Spleen (tissue), 11 donors: ENCODE measurements at regions not wholly inside any gene's neighbourhood (a gene's known extent, or its start where the extent isn't known, plus 50 kb on each side); places are given as distances from the start of the nearest gene placed in this dataset.

ENCODE experiments used
- DNase-seq: peaks from one replicate; pipeline ENCODE4 v3.0.0-alpha.2; 2020
- H3K27ac ChIP-seq, 8 donors: fragments of 200-600 bp; sonication (generic) in 7 of 8; 1 replicate in 4 of 8; 2 replicates in 4 of 8; pipeline versions ENCODE4 v1.5.0 to v1.8.0; 2016 to 2021; ENCODE audit warnings: inconsistent platforms in 4 of 8, mild to moderate bottlenecking in 4 of 8, moderate library complexity in 1 of 8
- H3K27me3 ChIP-seq, 7 donors: fragments of 200-600 bp; sonication (generic) in 6 of 7; replicated peaks in 1 of 7; 1 replicate in 4 of 7; 2 replicates in 3 of 7; pipeline versions ENCODE4 v1.5.0 to v1.8.0; 2016 to 2021; ENCODE audit warnings: inconsistent platforms in 3 of 7, mild to moderate bottlenecking in 1 of 7
- H3K36me3 ChIP-seq, 6 donors: fragments of 200-600 bp; sonication (generic) in 5 of 6; 1 replicate in 4 of 6; 2 replicates in 2 of 6; pipeline versions ENCODE4 v1.5.0 to v1.8.0; 2016 to 2021; ENCODE audit warnings: inconsistent platforms in 2 of 6
- H3K4me1 ChIP-seq, 6 donors: fragments of 200-600 bp; sonication (generic) in 5 of 6; 1 replicate in 3 of 6; 2 replicates in 3 of 6; pipeline versions ENCODE4 v1.5.0 to v1.8.0; 2016 to 2021; ENCODE audit warnings: inconsistent platforms in 3 of 6
- H3K4me3 ChIP-seq, 8 donors: fragments of 200-600 bp; sonication (generic) in 7 of 8; 1 replicate in 4 of 8; 2 replicates in 4 of 8; pipeline versions ENCODE4 v1.5.0 to v1.8.0; 2016 to 2021; ENCODE audit warnings: inconsistent platforms in 4 of 8, mild to moderate bottlenecking in 4 of 8, moderate library complexity in 2 of 8
- H3K9me3 ChIP-seq, 8 donors: fragments of 200-600 bp; sonication (generic) in 7 of 8; 1 replicate in 4 of 8; 2 replicates in 4 of 8; pipeline versions ENCODE4 v1.5.0 to v1.8.0; 2016 to 2021; ENCODE audit warnings: inconsistent platforms in 4 of 8
- POLR2A ChIP-seq, 3 donors: fragments of 450-650 bp; IDR thresholded peaks; one replicate each; pipeline ENCODE4 v1.5.1; 2017; ENCODE audit warnings: antibody characterized with exemption in 3 of 3, mild to moderate bottlenecking in 1 of 3
- POLR2AphosphoS5 ChIP-seq, 3 donors: sonication (generic); formaldehyde crosslinking; IDR thresholded peaks; one replicate each; pipeline ENCODE4 v1.5.1; 2017; ENCODE audit warnings: antibody characterized with exemption in 3 of 3
- WGBS, 5 donors: extraction: QIAGEN DNeasy Blood & Tissue Kit in 3 of 5; methylation state at CpG; one replicate each; pipeline versions ENCODE4 v1.1.5 to v1.1.7; 2013 to 2018; 5-methylcytosine and 5-hydroxymethylcytosine counted together
- intact Hi-C: fragments of 100-400 bp; cut with DNase I; formaldehyde crosslinking; loops from one replicate; pipeline ENCODE4 v1.15.0; 2023; ENCODE audit warnings: low total_unique reads
- TF ChIP-seq, protein P1 (sequence below), 11 experiments: fragments of 200-600 bp in 7 of 11; fragments of 450-650 bp in 4 of 11; sonication (generic) in 4 of 11; IDR thresholded peaks in 8 of 11; conservative IDR thresholded peaks in 3 of 11; 1 replicate in 7 of 11; 2 replicates in 4 of 11; pipeline versions ENCODE4 v1.4.0 to v1.8.0; 2016 to 2021; ENCODE audit warnings: antibody characterized with exemption in 11 of 11, inconsistent platforms in 4 of 11, mild to moderate bottlenecking in 1 of 11
- donor health status: healthy with polysubstance abuse.
- donor health status: DM: no; HTN: no; CAD: no; lungs with moderate emphysema.
- donor health status: DM: no; HTN: no; CAD: no.
- donor health status: Bipolar disorder and iron deficiency.
- donor health status: healthy.
- donor health status: DM: no; HTN: no; CAD: no.
- donor health status: DM: yes; HTN: yes; CAD: no.

DNA sequence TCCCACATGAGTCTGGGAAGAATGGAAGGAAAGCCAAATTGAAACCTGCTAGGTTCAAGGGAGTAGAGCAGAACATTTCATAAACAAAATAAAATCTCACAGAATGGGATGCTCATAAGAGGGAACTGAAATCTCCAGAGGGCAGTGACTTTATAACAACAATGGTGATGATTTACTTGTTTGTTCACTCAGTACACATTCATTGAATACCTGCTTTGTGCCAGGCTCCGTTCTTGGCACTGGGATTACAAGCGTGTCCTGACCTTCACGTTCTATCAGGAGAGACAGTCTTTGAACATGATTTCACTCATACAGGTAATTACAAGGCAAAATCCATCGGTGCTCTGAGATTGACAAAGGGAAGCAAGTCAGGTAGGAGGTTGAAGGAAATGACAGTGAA lies 356.3 kb downstream of the HAPSTR1 start:
- DNase-seq, result no peak
- no peaks in the 10 kb centered on the region for H3K36me3 ChIP-seq
- H3K9me3 ChIP-seq, result peaks cover 0 to 28% (median 17%) of the 10 kb centered on the region in 8 donors
- H3K4me3 ChIP-seq, result no peak overlapping the region
- WGBS, 5 donors, result 80 to 91% (median 89%) methylated on average over 4 of the region's 4 CpGs
- no peak overlapping the region for H3K27ac ChIP-seq
- H3K4me1 ChIP-seq, result no peaks in the 10 kb centered on the region
- H3K27me3 ChIP-seq, result peaks cover 0 to 15% (median 0%) of the 10 kb centered on the region in 7 donors
- intact Hi-C loops, result no loop called here
- TF ChIP-seq, protein P1, sequence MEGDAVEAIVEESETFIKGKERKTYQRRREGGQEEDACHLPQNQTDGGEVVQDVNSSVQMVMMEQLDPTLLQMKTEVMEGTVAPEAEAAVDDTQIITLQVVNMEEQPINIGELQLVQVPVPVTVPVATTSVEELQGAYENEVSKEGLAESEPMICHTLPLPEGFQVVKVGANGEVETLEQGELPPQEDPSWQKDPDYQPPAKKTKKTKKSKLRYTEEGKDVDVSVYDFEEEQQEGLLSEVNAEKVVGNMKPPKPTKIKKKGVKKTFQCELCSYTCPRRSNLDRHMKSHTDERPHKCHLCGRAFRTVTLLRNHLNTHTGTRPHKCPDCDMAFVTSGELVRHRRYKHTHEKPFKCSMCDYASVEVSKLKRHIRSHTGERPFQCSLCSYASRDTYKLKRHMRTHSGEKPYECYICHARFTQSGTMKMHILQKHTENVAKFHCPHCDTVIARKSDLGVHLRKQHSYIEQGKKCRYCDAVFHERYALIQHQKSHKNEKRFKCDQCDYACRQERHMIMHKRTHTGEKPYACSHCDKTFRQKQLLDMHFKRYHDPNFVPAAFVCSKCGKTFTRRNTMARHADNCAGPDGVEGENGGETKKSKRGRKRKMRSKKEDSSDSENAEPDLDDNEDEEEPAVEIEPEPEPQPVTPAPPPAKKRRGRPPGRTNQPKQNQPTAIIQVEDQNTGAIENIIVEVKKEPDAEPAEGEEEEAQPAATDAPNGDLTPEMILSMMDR (IDR thresholded peaks at IDR 0.05 in 8 of 11, conservative IDR thresholded peaks at IDR 0.05 in 3 of 11), result no peak
- TF ChIP-seq POLR2A (IDR thresholded peaks at IDR 0.05) (no peak), POLR2AphosphoS5 (IDR thresholded peaks at IDR 0.05) (no peak)

DNA sequence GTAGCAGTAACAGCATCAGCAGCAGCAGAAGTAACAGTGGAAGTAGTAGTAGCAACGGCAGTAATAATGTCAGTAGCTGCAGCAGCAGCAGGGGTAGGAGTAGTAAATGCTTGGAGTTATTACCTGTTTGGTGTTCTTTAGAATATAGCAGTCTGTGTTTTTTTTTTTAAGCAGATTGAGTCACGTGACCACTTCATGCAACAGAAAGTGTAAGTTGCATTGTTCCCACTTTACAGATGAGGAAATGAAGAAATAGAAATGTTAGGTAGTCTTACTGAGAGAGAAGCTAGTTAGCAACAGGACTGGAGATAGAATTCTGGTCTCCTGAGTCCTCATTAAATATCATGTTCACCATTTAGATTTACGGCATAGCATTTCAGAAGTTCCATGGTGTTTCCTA lies 358.2 kb downstream of the HAPSTR1 start:
- WGBS, 5 donors, result 79 to 94% (median 87%) methylated on average over 3 of the region's 3 CpGs
- Histone ChIP-seq H3K27ac (no peak overlapping the region), H3K4me1 (no peaks in the 10 kb centered on the region), H3K4me3 (no peak overlapping the region), H3K27me3 (peaks cover 0 to 8% (median 0%) of the 10 kb centered on the region in 7 donors), H3K36me3 (no peaks in the 10 kb centered on the region), H3K9me3 (peaks cover 0 to 38% (median 19%) of the 10 kb centered on the region in 8 donors)
- DNase-seq, result no peak
- intact Hi-C loops, result no loop called here
- TF ChIP-seq, protein P1 (IDR thresholded peaks at IDR 0.05 in 8 of 11, conservative IDR thresholded peaks at IDR 0.05 in 3 of 11), result no peak
- no peak for TF ChIP-seq POLR2AphosphoS5 (IDR thresholded peaks at IDR 0.05)
- TF ChIP-seq POLR2A (IDR thresholded peaks at IDR 0.05), result no peak

DNA sequence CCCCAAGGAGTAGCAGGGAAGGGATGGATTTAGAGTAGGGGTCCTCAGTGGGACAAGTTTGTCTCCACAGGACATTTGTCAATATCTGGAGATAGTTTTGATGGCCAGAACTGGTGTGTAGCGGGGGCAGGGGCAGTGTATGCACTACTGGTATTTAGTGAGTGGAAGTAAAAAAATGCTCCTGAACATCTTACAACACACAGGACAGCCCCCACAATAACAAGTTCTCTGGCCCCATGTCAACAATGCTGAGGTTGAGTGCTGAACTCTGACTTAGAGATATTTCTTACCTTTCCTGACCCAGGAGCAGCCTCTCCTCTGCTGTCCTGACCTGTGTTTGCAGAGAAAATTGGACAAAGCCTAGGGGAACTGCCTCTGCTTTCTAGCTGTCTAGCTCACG lies 365.8 kb downstream of the HAPSTR1 start:
- TF ChIP-seq, protein P1 (IDR thresholded peaks at IDR 0.05 in 8 of 11, conservative IDR thresholded peaks at IDR 0.05 in 3 of 11), result no peak
- TF ChIP-seq POLR2A (IDR thresholded peaks at IDR 0.05) (no peak), POLR2AphosphoS5 (IDR thresholded peaks at IDR 0.05) (no peak)
- H3K36me3 ChIP-seq, result no peaks in the 10 kb centered on the region
- no peaks in the 10 kb centered on the region for H3K27me3 ChIP-seq
- no peak overlapping the region for H3K27ac ChIP-seq
- H3K9me3 ChIP-seq, result peaks cover 0 to 19% (median 7%) of the 10 kb centered on the region in 8 donors
- 49 to 67% (median 61%) methylated on average over 2 of the region's 2 CpGs for WGBS, 5 donors
- DNase-seq, result no peak
- intact Hi-C loops, result no loop called here
- no peaks in the 10 kb centered on the region for H3K4me1 ChIP-seq
- no peak overlapping the region for H3K4me3 ChIP-seq

DNA sequence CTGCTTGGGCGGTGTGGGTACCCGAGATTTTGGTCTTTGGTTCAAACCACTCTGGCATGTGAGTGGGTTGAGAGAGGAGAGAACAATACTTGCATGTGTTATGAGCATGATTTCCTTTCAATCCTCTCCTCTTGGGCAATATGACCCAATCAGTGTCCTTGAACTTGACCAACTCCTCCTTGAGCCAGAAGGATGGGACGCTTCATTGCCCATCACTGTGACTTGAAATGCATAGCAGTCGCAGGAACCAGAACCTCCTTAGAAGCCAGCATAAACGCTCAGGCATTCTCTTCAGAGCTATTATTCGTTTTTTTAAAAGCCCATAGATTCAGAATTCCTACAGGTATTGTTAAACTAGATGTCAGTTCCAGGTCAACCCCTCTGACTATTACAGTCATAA lies 367.4 kb downstream of the HAPSTR1 start:
- Histone ChIP-seq H3K4me3 (no peak overlapping the region), H3K27ac (no peak overlapping the region), H3K36me3 (no peaks in the 10 kb centered on the region), H3K27me3 (no peaks in the 10 kb centered on the region), H3K4me1 (no peaks in the 10 kb centered on the region), H3K9me3 (peaks cover 0 to 13% (median 5%) of the 10 kb centered on the region in 8 donors)
- WGBS, 5 donors, result 78 to 83% (median 80%) methylated on average over 6 of the region's 6 CpGs
- intact Hi-C loops, result no loop called here
- TF ChIP-seq POLR2AphosphoS5 (IDR thresholded peaks at IDR 0.05) (no peak), POLR2A (IDR thresholded peaks at IDR 0.05) (no peak)
- TF ChIP-seq, protein P1 (IDR thresholded peaks at IDR 0.05 in 8 of 11, conservative IDR thresholded peaks at IDR 0.05 in 3 of 11), result no peak
- no peak for DNase-seq
